T-helper 1 cell treated with Interleukin-12 subunit alpha and Interleukin-12 subunit beta and Interleukin-4 antibody, amounts not matched to agents 30 μg/mL and 1 μg/mL, for 36 hours (primary cell): ENCODE measurements at regions not wholly inside any gene's neighbourhood (a gene's known extent, or its start where the extent isn't known, plus 50 kb on each side); places are given as distances from the start of the nearest gene placed in this dataset.
"Not testable (repeated sequence)": the region's sequence is repeated elsewhere in the genome, so short reads cannot be mapped to it uniquely, and the experiment has no call there.

ENCODE experiments used
- H3K27ac Mint-ChIP-seq: one replicate; pipeline ENCODE4 v1.8.0; 2021; ENCODE audit warnings: mild to moderate bottlenecking, mixed read lengths
- H3K27me3 Mint-ChIP-seq: one replicate; pipeline ENCODE4 v1.8.0; 2021; ENCODE audit warnings: low read depth, mixed read lengths
- H3K36me3 Mint-ChIP-seq: one replicate; pipeline ENCODE4 v1.8.0; 2021; ENCODE audit warnings: low read depth, mixed read lengths
- H3K4me1 Mint-ChIP-seq: one replicate; pipeline ENCODE4 v1.8.0; 2021; ENCODE audit warnings: low read depth, mixed read lengths
- H3K4me3 Mint-ChIP-seq: one replicate; pipeline ENCODE4 v1.8.0; 2021; ENCODE audit warnings: mild to moderate bottlenecking, moderate library complexity, mixed read lengths
- H3K9me3 Mint-ChIP-seq: one replicate; pipeline ENCODE4 v1.8.0; 2021; ENCODE audit warnings: mixed read lengths

DNA sequence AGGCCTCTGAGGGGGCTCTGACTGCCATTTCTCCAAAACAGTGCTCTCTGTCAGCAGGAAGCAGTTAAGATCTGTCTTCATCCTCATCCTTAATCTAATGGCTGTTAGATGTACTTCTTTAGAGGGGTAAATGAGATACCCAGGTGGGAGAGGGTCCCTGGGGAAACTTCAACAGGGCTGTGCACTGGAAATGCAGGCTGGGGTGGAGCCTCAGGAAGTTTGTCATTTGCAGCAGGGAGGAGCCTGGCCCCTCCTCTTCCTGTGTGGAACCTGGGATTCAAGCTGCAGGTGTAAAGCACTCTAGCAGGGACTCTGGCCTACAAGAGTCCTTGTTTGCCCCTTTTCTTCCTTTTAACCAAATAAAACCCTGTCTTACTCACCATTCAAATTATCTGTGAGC, 1173.6 kb downstream of the OTOL1 start:
- Mint-ChIP-seq H3K4me3 (no peak overlapping the region), H3K4me1 (no peaks in the 10 kb centered on the region), H3K27me3 (no peaks in the 10 kb centered on the region), H3K9me3 (peaks cover 9% of the 10 kb centered on the region), H3K36me3 (no peaks in the 10 kb centered on the region), H3K27ac (no peak overlapping the region)

- no peak overlapping the region for H3K27ac Mint-ChIP-seq
- H3K27me3 Mint-ChIP-seq: no peaks in the 10 kb centered on the region
- no peaks in the 10 kb centered on the region for H3K36me3 Mint-ChIP-seq
- no peak overlapping the region for H3K4me3 Mint-ChIP-seq
- no peaks in the 10 kb centered on the region for H3K4me1 Mint-ChIP-seq
- no peaks in the 10 kb centered on the region for H3K9me3 Mint-ChIP-seq
These were observed 1180.9 kb downstream of the OTOL1 start for GRCh38 chr3:162677475-162677874.

- Mint-ChIP-seq H3K36me3 (no peaks in the 10 kb centered on the region), H3K4me1 (no peaks in the 10 kb centered on the region), H3K27ac (no peak overlapping the region), H3K27me3 (no peaks in the 10 kb centered on the region), H3K9me3 (no peaks in the 10 kb centered on the region), H3K4me3 (no peak overlapping the region)
These were observed 1182.3 kb downstream of the OTOL1 start for GRCh38 chr3:162678941-162679340.

DNA sequence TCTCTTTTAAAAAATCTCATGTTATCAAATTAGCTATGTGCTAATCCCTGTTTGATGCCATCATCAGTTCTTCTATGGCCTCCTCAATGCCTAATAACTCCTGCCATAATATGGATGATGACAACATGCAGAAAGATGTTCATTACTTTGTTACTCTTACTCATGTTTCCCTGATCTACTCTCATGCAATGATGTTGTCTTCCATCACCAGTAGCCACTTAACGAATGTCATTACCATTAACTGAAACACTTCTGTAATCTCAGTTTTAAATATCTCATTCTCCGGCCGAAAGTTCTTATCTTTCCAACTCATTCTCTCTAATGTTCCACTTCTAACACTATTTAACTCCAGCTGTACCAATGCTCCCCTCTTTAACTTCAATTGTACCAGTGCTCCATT, 1187.7 kb downstream of the OTOL1 start:
- Mint-ChIP-seq H3K4me1 (no peaks in the 10 kb centered on the region), H3K27me3 (no peaks in the 10 kb centered on the region), H3K36me3 (no peaks in the 10 kb centered on the region), H3K27ac (no peak overlapping the region), H3K4me3 (no peak overlapping the region), H3K9me3 (no peaks in the 10 kb centered on the region)

DNA sequence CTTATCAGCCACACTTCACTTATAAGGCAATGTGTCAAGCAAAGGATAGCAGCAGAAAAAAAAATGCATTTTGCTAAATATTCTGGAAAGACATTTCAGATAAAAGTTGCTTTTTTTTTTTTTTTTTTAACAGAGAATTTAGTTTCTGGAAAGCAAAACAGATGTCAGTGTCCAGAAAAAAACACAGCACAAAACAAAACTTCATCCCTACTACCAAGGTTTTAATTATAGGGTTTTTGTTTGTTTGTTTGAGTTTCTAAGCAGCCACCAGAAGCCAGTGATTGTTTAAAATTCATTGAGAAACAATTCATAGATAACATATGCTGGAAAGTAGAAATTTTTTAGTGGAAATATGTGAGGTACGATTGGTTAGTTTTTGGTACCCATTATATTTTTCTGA, 1202.7 kb downstream of the OTOL1 start:
- Mint-ChIP-seq H3K4me3 (no peak overlapping the region), H3K27me3 (no peaks in the 10 kb centered on the region), H3K36me3 (no peaks in the 10 kb centered on the region), H3K4me1 (no peaks in the 10 kb centered on the region), H3K9me3 (no peaks in the 10 kb centered on the region), H3K27ac (no peak overlapping the region)

DNA sequence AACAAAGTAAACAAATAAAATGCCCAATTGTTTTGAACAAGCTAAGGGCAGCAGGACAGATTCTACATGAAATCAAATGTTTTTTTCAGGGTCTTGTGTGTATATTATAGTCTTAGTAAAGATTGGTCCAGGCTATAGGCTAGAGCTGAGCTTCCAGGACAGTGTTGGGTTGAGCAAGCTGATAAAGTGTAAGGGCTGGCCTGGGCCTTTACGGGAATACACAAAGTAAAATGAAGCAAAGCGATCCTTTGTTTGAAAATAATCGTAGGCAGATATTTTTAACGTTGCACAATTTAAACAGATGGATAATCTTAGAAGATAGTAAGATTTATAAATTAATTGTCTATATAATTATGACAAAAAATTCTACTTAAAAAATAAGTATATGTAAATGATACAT, 1204.6 kb downstream of the OTOL1 start:
- no peaks in the 10 kb centered on the region for H3K4me1 Mint-ChIP-seq
- H3K9me3 Mint-ChIP-seq: no peaks in the 10 kb centered on the region
- H3K27me3 Mint-ChIP-seq: no peaks in the 10 kb centered on the region
- H3K36me3 Mint-ChIP-seq: no peaks in the 10 kb centered on the region
- H3K27ac Mint-ChIP-seq: no peak overlapping the region
- no peak overlapping the region for H3K4me3 Mint-ChIP-seq

- H3K27ac Mint-ChIP-seq: no peak overlapping the region
These were observed 1206.3 kb downstream of the OTOL1 start for GRCh38 chr3:162702768-162703385.

DNA sequence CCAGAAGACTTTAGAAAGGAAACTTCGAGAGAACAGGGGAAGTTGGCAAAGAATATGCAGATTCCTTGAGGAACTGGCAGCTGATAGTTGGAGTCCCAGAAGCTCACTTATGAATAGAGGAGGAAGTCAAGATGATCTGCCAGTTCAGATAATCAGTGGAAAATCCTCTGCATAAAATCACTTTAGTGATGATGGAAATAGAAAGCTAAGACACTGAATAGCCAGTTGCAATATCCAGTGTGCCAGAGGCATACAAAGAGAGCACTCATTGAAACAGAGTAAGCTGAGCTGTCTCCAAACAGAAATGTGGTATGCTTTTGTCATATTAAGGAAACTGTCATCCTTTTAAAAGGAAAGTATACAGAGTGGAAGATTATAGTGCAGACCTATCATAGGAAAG, 1207.6 kb downstream of the OTOL1 start:
- H3K4me1 Mint-ChIP-seq: no peaks in the 10 kb centered on the region
- no peaks in the 10 kb centered on the region for H3K9me3 Mint-ChIP-seq
- no peak overlapping the region for H3K27ac Mint-ChIP-seq
- H3K27me3 Mint-ChIP-seq: no peaks in the 10 kb centered on the region
- H3K36me3 Mint-ChIP-seq: no peaks in the 10 kb centered on the region
- H3K4me3 Mint-ChIP-seq: no peak overlapping the region

More at GRCh38 chr3:162702768-162703385, 1206.3 kb downstream of the OTOL1 start:
- Mint-ChIP-seq H3K9me3 (no peaks in the 10 kb centered on the region), H3K36me3 (no peaks in the 10 kb centered on the region), H3K27me3 (no peaks in the 10 kb centered on the region), H3K4me1 (no peaks in the 10 kb centered on the region), H3K4me3 (no peak overlapping the region)

GRCh38 chr3:162704799-162705385, 1208.3 kb downstream of the OTOL1 start:
- Mint-ChIP-seq H3K27me3 (no peaks in the 10 kb centered on the region), H3K9me3 (no peaks in the 10 kb centered on the region), H3K36me3 (no peaks in the 10 kb centered on the region), H3K27ac (no peak overlapping the region), H3K4me3 (no peak overlapping the region), H3K4me1 (no peaks in the 10 kb centered on the region)

- H3K27ac Mint-ChIP-seq, H3K27me3 Mint-ChIP-seq, H3K36me3 Mint-ChIP-seq, H3K9me3 Mint-ChIP-seq, H3K4me3 Mint-ChIP-seq, H3K4me1 Mint-ChIP-seq: not testable (repeated sequence)
These were observed 1211.8 kb downstream of the OTOL1 start for GRCh38 chr3:162708394-162708793.

GRCh38 chr3:162708942-162709706, 1212.5 kb downstream of the OTOL1 start:
- not testable (repeated sequence) for H3K9me3 Mint-ChIP-seq, H3K4me1 Mint-ChIP-seq, H3K27ac Mint-ChIP-seq, H3K4me3 Mint-ChIP-seq, H3K27me3 Mint-ChIP-seq, H3K36me3 Mint-ChIP-seq

DNA sequence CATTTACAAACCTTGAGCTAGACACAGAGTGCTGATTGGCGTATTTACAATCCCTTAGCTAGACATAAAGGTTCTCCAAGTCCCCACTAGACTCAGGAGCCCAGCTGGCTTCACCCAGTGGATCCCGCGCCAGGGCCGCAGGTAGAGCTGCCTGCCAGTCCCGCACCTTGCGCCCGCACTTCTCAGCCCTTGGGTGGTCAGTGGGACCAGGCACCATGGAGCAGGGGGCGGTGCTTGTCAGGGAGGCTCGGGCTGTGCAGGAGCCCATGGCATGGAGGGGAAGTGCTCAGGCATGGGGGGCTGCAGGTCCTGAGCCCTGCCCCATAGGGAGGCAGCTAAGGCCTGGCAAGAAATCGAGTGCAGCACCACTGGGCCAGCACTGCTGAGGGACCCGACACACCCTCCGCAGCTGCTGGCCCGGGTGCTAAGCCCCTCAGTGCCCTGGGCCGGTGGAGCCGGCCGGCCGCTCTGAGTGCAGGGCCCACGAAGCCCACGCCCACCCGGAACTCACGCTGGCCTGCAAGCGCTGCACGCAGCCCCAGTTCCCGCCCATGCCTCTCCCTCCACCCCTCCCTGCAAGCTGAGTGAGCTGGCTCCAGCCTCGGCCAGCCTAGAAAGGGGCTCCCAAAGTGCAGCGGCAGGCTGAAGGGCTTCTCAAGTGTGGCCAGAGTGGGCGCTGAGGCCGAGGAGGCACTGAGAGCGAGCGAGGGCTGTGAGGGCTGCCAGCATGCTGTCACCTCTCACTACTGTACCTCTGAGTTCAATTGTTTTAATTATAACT, 1213.9 kb downstream of the OTOL1 start:
- Mint-ChIP-seq H3K27me3 (no peaks in the 10 kb centered on the region), H3K27ac (no peak overlapping the region), H3K4me3 (no peak overlapping the region)

GRCh38 chr3:162717074-162717473, 1220.5 kb downstream of the OTOL1 start:
- not testable (repeated sequence) for H3K4me3 Mint-ChIP-seq, H3K27me3 Mint-ChIP-seq, H3K9me3 Mint-ChIP-seq, H3K36me3 Mint-ChIP-seq, H3K4me1 Mint-ChIP-seq, H3K27ac Mint-ChIP-seq

More for the DNA sequence above, 1213.9 kb downstream of the OTOL1 start:
- H3K36me3 Mint-ChIP-seq: peaks cover 2% of the 10 kb centered on the region
- peaks cover 6% of the 10 kb centered on the region for H3K9me3 Mint-ChIP-seq
- H3K4me1 Mint-ChIP-seq: no peaks in the 10 kb centered on the region

DNA sequence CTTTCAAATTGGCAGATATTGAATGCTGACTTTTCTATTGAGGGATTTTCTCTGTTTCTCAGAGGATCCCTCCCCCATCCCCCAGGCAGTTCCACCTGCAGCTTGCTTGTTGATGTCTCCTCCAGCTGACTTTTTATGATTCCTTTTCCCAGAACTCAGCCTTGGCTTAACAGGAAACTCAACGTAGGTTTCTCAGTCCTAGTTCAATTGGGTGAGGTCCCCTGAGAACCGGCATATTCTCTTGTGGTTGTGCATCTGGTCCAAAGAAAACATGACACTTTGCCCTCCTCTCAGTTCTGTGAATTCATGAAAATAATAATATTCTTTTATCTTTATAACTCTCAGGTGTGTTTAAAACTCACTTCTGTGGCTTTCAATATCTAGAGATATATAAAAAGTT, 1222.1 kb downstream of the OTOL1 start:
- Mint-ChIP-seq H3K9me3 (no peaks in the 10 kb centered on the region), H3K36me3 (no peaks in the 10 kb centered on the region), H3K4me1 (no peaks in the 10 kb centered on the region)

More for the DNA sequence above, 1222.1 kb downstream of the OTOL1 start:
- Mint-ChIP-seq H3K4me3 (no peak overlapping the region), H3K27me3 (no peaks in the 10 kb centered on the region), H3K27ac (no peak overlapping the region)
